ENCODE measurements at regions not wholly inside any gene's neighbourhood (a gene's known extent, or its start where the extent isn't known, plus 50 kb on each side); places are given as distances from the start of the nearest gene placed in this dataset.

GRCh38 chr6:51468704-51469103 is 618.7 kb downstream of the PKHD1 start:
- no peak for TF ChIP-seq EZH2 (IDR thresholded peaks at IDR 0.05; ENCODE audit: borderline replicate concordance, insufficient read depth, low read depth, low read length, poor library complexity, severe bottlenecking)
- TF ChIP-seq CTCF (IDR thresholded peaks at IDR 0.05): no peak

All from B cell (primary cell).